GM18520 (cell line): ENCODE measurements at regions not wholly inside any gene's neighbourhood (a gene's known extent, or its start where the extent isn't known, plus 50 kb on each side); places are given as distances from the start of the nearest gene placed in this dataset.

ENCODE experiments used
- ATAC-seq: cut with Tn5 transposase; IDR thresholded peaks from one replicate; pipeline ENCODE4 v1.9.1; 2021; ENCODE audit not compliant: unreplicated experiment

GRCh38 chr16:14337303-14338191 is 266.4 kb downstream of the MRTFB start:
- no peak for ATAC-seq

- ATAC-seq = no peak
Measured at GRCh38 chr16:14335297-14335696, 264.2 kb downstream of the MRTFB start.

GRCh38 chr16:14334366-14335080 is 263.4 kb downstream of the MRTFB start:
- ATAC-seq = no peak

DNA sequence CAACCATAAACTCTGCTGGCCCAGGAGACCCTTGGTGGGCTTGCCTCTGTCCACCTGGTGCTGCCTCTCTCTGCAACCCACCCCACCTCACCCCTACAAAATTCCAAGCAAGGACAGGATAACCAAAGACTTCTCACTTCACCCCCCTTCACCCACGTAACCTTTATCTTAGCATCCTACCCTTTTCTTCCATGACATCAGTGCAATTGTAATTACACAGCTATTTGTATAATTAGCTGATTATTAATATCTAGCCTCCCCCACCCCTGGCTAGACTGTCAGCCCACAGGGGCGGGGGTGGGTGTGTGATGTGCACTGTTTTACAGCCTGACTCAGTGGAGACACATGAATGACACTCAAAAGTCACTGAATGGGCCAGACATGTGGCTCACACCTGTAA is 262.2 kb downstream of the MRTFB start:
- ATAC-seq = no peak

DNA sequence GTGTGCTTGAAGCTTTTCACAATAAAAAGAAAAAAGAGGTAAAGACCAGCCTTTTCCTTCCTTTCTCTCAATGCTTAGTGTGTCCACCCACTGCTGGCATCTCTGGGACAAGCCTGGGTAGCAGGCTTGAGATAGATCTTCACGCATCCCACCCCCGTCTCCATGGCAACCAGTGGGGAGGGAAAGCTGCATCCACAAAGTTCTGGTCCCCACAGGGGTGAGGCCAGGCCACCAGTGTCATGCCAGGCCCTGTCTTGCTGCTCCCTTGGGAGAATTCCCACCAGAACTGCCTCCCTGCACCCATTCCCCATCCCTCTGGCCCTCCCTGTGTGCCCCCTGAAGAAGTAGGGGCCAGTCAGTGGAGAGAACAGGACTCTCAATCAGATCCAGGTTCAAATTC is 259.9 kb downstream of the MRTFB start:
- no peak for ATAC-seq

DNA sequence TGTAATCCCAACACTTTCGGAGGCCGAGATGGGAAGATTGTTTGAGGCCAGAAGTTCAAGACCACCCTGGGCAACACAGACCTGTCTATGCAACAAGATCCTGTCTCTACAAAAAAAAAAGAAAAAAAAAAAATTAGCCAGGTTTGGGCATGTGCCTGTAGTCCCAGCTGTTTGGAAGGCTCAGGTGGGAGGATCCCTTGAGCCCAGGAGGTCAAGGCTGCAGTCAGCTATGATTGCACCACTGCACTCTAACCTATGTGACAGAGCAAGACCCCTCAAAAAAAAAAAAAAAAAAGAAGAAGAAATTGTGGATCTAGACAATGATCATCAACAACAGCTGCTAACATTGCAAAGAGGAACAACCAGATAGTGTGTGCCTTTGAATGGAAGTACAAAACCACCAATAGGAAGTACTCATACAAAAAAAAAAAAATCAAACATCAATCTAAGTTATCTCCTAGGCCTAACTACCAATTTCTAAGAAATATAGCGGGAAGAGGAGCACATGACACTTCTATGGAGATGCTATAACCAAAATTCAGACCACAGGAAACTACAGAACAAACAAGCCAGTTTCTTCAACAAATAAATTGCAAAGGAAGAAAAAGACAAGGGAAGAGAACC is 258.7 kb downstream of the MRTFB start:
- ATAC-seq = no peak

DNA sequence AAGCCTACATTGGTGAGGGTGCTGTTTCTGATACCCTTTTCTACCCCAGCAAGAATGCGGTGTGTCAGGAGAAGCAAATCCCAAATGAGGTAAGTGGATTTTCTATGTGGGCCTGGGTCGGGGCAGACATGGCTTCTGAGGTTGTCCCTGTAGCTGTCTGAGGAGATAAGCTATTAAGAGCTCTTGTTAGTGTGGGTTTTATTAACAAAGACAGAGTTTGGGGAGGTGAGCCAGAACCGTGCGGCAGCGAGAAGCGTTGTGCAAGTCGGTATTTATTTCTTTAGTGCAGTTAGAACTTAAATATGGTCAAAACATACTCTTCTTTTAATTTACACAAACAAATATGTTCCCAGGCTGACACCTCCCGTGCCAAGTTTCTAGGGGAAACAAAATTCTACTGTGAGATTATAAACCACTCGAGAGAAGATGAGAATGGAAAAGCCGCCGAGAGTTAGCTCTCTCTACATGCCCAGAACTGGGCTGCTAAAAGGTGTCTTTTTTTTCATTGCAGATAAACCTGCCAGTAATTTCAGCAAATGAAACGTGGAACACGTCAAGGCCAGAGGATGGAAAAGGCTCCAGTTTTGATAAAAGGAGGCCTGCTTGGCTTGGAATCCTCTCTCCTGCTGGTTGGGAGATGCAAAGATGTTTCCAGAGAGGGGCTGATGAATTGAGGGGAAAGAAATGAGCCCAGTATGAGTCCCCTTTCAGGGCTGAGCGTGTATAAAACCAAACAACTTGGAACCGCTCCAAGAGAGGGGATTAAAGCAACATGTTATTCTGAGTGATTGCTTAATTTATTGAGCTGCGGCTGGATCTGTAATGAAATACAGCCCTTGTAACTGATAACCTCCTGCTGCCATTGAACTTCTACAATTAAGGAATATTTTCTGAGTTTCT is 254.6 kb downstream of the MRTFB start:
- ATAC-seq = no peak

DNA sequence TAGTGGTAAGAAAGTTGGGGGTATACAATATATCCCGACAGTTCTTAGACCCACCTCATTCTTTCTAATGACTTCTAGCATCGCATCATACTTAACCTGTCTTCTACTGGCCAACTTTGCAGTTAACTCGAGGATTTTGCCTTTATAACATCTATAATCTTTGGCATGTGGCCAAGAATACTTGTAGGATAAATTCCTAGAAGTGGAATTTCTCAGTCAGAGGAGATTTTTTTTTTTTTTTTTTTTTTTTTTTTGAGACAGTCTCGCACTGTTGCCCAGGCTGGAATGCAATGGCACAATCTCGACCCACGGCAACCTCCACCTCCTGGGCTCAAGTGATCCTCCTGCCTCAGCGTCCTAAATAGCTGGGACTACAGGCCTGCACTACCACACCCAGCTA is 253.5 kb downstream of the MRTFB start:
- ATAC-seq = no peak

DNA sequence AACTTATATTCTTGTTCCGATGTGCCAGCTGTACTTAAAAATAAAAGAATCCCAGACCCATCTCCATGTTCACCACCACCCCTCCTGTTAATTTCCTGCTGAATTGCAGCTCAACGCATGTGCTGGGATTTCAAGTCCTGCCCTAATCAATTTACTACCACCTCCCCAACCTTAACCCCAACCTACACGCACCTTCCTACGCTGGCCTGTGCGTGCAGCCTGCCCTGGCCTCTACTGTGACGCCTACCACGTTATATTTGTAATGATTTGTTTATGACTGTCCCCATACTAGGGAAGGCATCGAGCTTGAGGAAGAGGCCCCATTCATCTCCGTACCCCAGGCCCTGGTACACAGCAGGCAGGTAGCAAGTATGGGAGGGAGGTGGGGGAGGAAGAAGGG is 251.1 kb downstream of the MRTFB start:
- no peak for ATAC-seq

DNA sequence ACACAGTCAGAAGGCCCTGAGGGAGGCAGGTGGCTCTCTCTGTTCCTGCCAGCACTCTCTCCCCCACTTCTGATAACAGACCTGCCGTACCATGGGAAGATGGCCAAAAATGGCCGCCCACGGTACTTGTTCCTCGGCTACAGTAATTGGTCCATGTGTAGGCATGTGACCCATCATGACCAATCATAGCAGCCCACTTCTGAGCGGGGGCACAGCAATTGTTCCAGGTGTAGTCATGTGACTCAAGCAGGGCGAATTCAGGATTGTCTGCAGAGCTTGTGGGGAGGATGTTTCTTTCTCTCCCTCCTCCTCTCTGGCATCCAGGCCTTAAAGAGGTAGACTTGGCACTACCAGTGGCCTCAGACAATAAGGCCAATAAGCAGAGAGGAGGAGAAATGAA is 250.4 kb downstream of the MRTFB start:
- no peak for ATAC-seq

- ATAC-seq = no peak
Measured at GRCh38 chr16:14320406-14320805, 249.3 kb downstream of the MRTFB start.
